ENCODE measurements at regions not wholly inside any gene's neighbourhood (a gene's known extent, or its start where the extent isn't known, plus 50 kb on each side); places are given as distances from the start of the nearest gene placed in this dataset.
"Not testable (repeated sequence)": the region's sequence is repeated elsewhere in the genome, so short reads cannot be mapped to it uniquely, and the experiment has no call there.

- DNase-seq (ENCODE audit: low read depth), result no peak
- in situ Hi-C loops (cut with HindIII; ENCODE audit: low sequenced_read_pairs), result no loop called here
- no peak for TF ChIP-seq CTCF (IDR thresholded peaks at IDR 0.05; ENCODE audit: low read depth, low read length, missing control alignments)
- H3K4me3 ChIP-seq (ENCODE audit: low read depth, low read length), result no peak overlapping the region
These were observed 117.8 kb upstream of the ENPP6 start for GRCh38 chr4:184335520-184335919.

GRCh38 chr4:184333446-184333845, 115.8 kb upstream of the ENPP6 start:
- in situ Hi-C loops (cut with HindIII; ENCODE audit: low sequenced_read_pairs); DNase-seq (ENCODE audit: low read depth); H3K4me3 ChIP-seq (ENCODE audit: low read depth, low read length): not testable (repeated sequence)

- in situ Hi-C loops (cut with HindIII; ENCODE audit: low sequenced_read_pairs), result no loop called here
- H3K4me3 ChIP-seq (ENCODE audit: low read depth, low read length), result no peak overlapping the region
- TF ChIP-seq CTCF (IDR thresholded peaks at IDR 0.05; ENCODE audit: low read depth, low read length, missing control alignments), result no peak
- DNase-seq (ENCODE audit: low read depth), result no peak
These were observed 113.8 kb upstream of the ENPP6 start for GRCh38 chr4:184331268-184331995.

- H3K4me3 ChIP-seq (ENCODE audit: low read depth, low read length); DNase-seq (ENCODE audit: low read depth); in situ Hi-C loops (cut with HindIII; ENCODE audit: low sequenced_read_pairs): not testable (repeated sequence)
These were observed 112.9 kb upstream of the ENPP6 start for GRCh38 chr4:184330517-184331094.

GRCh38 chr4:184329659-184330400, 112.2 kb upstream of the ENPP6 start:
- H3K4me3 ChIP-seq (ENCODE audit: low read depth, low read length), result no peak overlapping the region
- DNase-seq (ENCODE audit: low read depth), result no peak
- TF ChIP-seq CTCF (IDR thresholded peaks at IDR 0.05; ENCODE audit: low read depth, low read length, missing control alignments), result no peak
- in situ Hi-C loops (cut with HindIII; ENCODE audit: low sequenced_read_pairs), result no loop called here

- in situ Hi-C loops (cut with HindIII; ENCODE audit: low sequenced_read_pairs), result no loop called here
- TF ChIP-seq CTCF (IDR thresholded peaks at IDR 0.05; ENCODE audit: low read depth, low read length, missing control alignments), result no peak
- H3K4me3 ChIP-seq (ENCODE audit: low read depth, low read length), result no peak overlapping the region
- DNase-seq (ENCODE audit: low read depth), result no peak
These were observed 111.6 kb upstream of the ENPP6 start for GRCh38 chr4:184329235-184329634.

- no peak for TF ChIP-seq CTCF (IDR thresholded peaks at IDR 0.05; ENCODE audit: low read depth, low read length, missing control alignments)
- no peak overlapping the region for H3K4me3 ChIP-seq (ENCODE audit: low read depth, low read length)
- in situ Hi-C loops (cut with HindIII; ENCODE audit: low sequenced_read_pairs), result no loop called here
- no peak for DNase-seq (ENCODE audit: low read depth)
These were observed 110.5 kb upstream of the ENPP6 start for GRCh38 chr4:184328022-184328736.

Data from astrocyte of the cerebellum (primary cell).